ENCODE measurements at regions not wholly inside any gene's neighbourhood (a gene's known extent, or its start where the extent isn't known, plus 50 kb on each side); places are given as distances from the start of the nearest gene placed in this dataset.

DNA sequence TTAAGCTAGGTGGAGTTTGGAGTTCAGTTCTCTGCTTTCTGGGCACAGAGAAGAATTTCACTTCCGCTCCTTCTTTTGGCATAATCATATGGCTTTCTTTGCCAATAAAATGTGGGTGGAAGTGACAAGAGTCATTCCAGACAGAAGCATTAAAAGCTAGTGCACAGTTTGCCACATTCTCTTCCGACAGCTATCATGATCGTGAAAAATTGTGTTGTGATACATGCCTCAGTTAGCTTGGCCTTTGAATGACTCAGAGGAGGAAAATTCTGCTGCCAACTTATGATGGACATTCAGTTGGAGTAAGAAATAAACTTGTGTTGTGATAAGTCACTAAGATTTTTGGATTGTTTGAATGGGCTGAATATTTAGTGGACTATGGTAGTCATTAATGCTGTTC is 291.7 kb upstream of the SATB1 start:
- TF ChIP-seq CTCF (IDR thresholded peaks at IDR 0.05; ENCODE audit: control extremely low read depth, extremely low read depth, low read depth, missing control alignments) = no peak
- ChIA-PET CTCF (interaction anchor here (0.9 to 2.0 kb wide), 7 partner anchors 11 to 157 kb away, joined by 3 to 5 read pairs (median 4); no protein-coding TSS in a partner anchor), POLR2A (no interaction called here)
- DNase-seq (ENCODE audit: extremely low spot score) = no peak

- POLR2A ChIA-PET = no interaction called here
- DNase-seq (ENCODE audit: extremely low spot score) = no peak
- CTCF ChIA-PET = interaction anchor here (0.9 to 2.0 kb wide), 6 partner anchors 11 to 156 kb away, joined by 3 to 5 read pairs (median 4); no protein-coding TSS in a partner anchor
- no peak for TF ChIP-seq CTCF (IDR thresholded peaks at IDR 0.05; ENCODE audit: control extremely low read depth, extremely low read depth, low read depth, missing control alignments)
Observed at GRCh38 chr3:18716101-18716500, 291.0 kb upstream of the SATB1 start.

GRCh38 chr3:18715208-18715607 is 290.1 kb upstream of the SATB1 start:
- no peak for TF ChIP-seq CTCF (IDR thresholded peaks at IDR 0.05; ENCODE audit: control extremely low read depth, extremely low read depth, low read depth, missing control alignments)
- DNase-seq (ENCODE audit: extremely low spot score) = no peak
- CTCF ChIA-PET = interaction anchor here (1.2 to 2.0 kb wide), 4 partner anchors 10 to 43 kb away, joined by 3 to 7 read pairs (median 4); no protein-coding TSS in a partner anchor
- POLR2A ChIA-PET = no interaction called here

GRCh38 chr3:18713577-18713951 is 288.4 kb upstream of the SATB1 start:
- POLR2A ChIA-PET = no interaction called here
- CTCF ChIA-PET = interaction anchor here (1.6 kb wide), 1 partner anchor 7 kb away, joined by 5 read pairs; no protein-coding TSS in a partner anchor
- DNase-seq (ENCODE audit: extremely low spot score) = no peak
- no peak for TF ChIP-seq CTCF (IDR thresholded peaks at IDR 0.05; ENCODE audit: control extremely low read depth, extremely low read depth, low read depth, missing control alignments)

DNA sequence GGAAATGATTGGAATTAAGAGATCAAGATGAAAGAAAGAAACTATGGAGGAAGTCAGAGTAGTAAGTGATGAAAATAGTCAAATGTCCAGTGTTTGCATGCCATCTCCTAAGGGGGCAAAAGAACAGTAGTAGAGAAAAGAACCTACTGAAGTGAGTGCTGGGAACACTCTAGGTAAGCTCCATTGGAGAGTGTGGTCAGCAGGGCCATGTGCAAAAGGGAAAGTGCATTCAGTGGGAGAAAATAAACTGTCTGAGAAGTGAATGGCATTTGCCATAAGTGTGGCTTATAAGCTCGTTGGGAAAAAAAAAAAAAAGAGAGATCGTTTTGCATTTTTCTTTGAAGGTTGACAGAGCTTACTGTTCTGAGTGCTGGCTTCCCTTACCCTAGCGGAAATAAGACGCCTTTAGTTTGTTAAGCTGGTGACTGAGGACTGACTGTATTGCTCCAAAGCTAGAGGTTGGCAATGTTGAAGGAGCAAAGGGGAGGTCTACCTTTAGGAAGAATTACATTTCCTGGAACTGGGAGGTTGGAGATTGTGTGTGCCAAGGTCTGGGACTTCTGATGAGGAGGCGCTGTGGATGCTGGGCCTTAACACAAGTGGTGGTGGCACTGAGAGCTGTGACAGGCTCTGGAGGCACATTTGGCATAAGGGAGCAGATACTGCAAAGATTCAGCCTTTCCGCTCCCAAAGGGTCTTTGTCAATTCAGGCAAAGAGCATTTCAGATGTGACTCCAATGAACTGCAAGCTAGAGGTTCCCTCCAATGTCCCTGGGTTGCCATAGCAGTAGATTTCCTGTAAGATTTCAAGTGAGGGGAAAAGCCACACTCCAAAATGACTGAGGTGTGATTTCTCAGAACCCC is 287.8 kb upstream of the SATB1 start:
- ChIA-PET CTCF (interaction anchor here (1.1 to 1.6 kb wide), 2 partner anchors 8 to 10 kb away, joined by 3 to 5 read pairs; no protein-coding TSS in a partner anchor), POLR2A (no interaction called here)
- DNase-seq (ENCODE audit: extremely low spot score) = no peak
- no peak for TF ChIP-seq CTCF (IDR thresholded peaks at IDR 0.05; ENCODE audit: control extremely low read depth, extremely low read depth, low read depth, missing control alignments)

GRCh38 chr3:18704326-18704725 is 279.2 kb upstream of the SATB1 start:
- POLR2A ChIA-PET = no interaction called here
- DNase-seq (ENCODE audit: extremely low spot score) = no peak
- CTCF ChIA-PET = interaction anchor here (0.8 to 2.3 kb wide), 5 partner anchors 12 to 145 kb away, joined by 3 to 9 read pairs (median 3); no protein-coding TSS in a partner anchor
- no peak for TF ChIP-seq CTCF (IDR thresholded peaks at IDR 0.05; ENCODE audit: control extremely low read depth, extremely low read depth, low read depth, missing control alignments)

All from GM10248 (cell line).